ENCODE measurements at regions not wholly inside any gene's neighbourhood (a gene's known extent, or its start where the extent isn't known, plus 50 kb on each side); places are given as distances from the start of the nearest gene placed in this dataset.
"Not testable (repeated sequence)": the region's sequence is repeated elsewhere in the genome, so short reads cannot be mapped to it uniquely, and the experiment has no call there.

- no peak for DNase-seq
Observed at GRCh38 chr10:64368298-64368697, 847.1 kb downstream of the REEP3 start.

GRCh38 chr10:64369885-64370773, 848.9 kb downstream of the REEP3 start:
- no peak for DNase-seq

- DNase-seq = no peak
Observed at GRCh38 chr10:64374346-64374745, 853.1 kb downstream of the REEP3 start.

- no peak for DNase-seq
Observed at GRCh38 chr10:64376167-64376566, 855.0 kb downstream of the REEP3 start.

GRCh38 chr10:64379898-64380297, 858.7 kb downstream of the REEP3 start:
- DNase-seq = no peak

DNA sequence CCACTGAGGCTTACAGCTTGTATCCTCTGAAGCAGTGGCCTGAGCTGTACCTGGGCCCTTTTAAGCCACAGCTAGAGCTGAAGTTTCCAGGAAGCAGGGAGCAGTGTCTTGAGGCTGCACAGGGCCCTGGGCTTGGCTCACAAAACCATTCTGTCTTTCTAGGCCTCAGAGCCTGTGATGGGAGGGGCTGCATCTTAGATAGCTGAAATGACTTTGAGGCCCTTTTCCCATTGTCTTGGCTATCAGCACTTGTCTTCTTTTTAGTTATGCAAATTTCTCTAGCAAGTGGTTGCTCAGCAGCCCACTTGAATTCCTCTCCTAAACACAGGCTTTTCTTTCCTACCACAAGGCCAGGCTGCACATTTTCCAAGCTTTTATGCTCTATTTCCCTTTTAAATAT, 864.2 kb downstream of the REEP3 start:
- no peak for DNase-seq

DNA sequence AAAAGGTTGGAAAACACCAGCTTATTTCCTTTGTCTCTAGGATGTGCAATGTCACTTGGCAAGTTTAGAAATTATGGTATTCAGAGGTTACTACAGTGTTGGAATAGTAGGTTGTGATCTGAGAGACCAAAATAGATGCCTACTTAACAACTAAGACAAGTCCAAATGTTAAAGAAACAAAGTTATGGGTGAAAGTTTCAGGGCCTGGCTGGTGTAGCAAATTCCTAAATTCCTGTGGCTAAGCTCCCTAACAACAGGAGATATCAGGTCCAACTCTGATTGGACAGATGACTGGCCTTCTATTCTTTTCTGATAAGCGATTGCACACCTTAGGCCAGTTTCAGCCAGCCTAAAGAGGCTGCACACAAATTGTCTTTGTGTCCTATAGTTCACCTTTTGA, 873.5 kb downstream of the REEP3 start:
- no peak for DNase-seq

- no peak for DNase-seq
Observed at GRCh38 chr10:64396105-64396708, 875.0 kb downstream of the REEP3 start.

GRCh38 chr10:64397125-64397524, 875.9 kb downstream of the REEP3 start:
- DNase-seq = no peak

GRCh38 chr10:64408391-64409183, 887.4 kb downstream of the REEP3 start:
- no peak for DNase-seq

DNA sequence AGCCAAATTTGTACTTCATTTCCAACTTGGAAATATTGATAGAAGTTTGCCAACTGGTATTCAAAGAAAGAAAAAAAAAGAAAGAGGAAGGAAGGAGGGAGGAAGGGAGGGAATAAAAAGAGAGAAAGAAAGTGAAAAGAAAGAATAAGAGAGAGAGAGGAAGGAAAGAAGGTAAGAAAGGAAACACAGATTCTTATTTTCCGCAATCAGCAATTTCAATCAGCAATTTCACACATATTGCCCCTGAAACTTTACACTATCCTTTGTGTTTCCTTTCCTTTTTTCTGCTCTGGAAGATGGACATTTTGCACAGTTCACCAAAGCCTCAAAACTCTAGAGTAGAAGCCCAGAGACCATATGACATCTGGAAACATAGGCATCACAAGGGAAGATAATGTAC, 888.1 kb downstream of the REEP3 start:
- DNase-seq = no peak

- no peak for DNase-seq
Observed at GRCh38 chr10:64416011-64416410, 894.8 kb downstream of the REEP3 start.

GRCh38 chr10:64419461-64419860, 898.3 kb downstream of the REEP3 start:
- DNase-seq = no peak

DNA sequence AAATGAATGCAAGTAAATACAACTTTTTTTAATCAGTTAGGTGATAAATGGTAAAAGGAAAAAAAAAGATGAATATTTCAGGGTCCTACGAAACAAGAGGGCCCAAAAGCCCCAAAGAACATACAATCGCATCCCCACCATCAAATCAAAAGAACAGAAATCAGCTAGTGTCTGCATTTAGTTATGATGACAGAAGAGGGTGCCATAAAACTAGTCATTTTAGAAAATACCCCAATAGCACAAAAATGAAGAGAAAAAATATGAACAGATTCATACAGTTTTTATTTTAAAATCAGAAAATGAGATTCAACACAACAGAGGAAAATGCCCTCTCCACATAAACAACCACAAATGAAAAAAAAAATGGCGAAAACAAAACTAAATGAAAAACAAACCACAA, 905.5 kb downstream of the REEP3 start:
- DNase-seq = no peak

GRCh38 chr10:64430690-64431323, 909.6 kb downstream of the REEP3 start:
- peak; percentile 0 for DNase-seq

- DNase-seq = not testable (repeated sequence)
Observed at GRCh38 chr10:64441872-64442271, 920.7 kb downstream of the REEP3 start.

DNA sequence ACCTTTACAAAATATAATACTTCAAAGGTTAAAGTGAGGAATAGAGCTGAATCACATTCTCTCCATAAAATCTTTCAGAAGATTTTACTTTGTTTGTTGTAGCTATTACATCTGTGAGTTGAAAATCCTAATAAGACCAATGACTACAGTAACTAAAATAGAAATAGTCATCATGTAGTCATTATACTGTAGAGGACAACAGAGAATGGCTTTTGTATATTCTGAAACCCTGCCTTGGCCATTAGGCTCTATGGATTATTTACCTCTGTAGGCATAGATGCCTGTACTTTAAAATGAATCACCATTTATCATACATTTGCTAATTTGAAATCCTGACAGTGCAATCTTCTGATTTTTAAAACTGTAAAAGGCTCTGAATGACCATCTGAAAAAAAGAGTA, 923.0 kb downstream of the REEP3 start:
- no peak for DNase-seq

DNA sequence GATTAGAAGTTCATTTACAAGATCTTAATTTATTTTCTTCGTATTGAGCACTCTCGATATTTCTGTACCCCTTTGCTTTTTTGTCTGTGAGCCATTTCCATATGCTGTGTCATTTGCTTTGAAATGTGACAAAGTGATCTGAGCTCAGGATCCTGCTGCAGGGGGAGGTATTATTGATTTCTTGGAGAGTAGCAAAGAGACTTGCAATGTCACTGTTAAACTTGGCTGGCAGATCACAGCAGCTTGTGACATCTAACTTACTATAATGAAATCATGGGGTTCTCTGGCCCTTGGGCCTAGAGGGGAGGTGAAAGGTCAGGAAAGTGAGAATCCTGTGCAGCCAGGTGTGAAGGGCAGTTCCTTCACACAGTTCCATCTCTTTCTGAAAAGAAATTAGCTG, 923.4 kb downstream of the REEP3 start:
- DNase-seq = no peak

DNA sequence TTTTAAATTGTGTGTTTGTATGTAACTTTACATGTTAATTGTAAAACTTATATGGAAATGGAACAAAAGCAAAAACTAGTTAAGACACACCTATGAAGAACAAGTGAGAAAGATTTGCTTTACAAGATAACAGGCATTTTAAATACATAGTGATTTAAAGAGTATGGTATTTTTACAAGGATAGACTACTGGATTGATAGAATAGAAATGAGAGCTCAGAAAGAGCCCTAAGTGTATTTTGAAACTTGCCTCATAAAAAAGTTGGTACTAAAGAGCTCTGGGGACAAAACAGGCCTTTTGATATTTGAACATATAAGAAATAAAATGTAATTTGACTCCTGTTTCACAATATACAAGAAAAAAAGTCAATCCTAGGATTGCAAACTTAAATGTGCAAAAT, 928.4 kb downstream of the REEP3 start:
- DNase-seq = no peak

- DNase-seq = no peak
Observed at GRCh38 chr10:64450312-64450711, 929.1 kb downstream of the REEP3 start.

GRCh38 chr10:64454962-64455361, 933.8 kb downstream of the REEP3 start:
- no peak for DNase-seq

GRCh38 chr10:64458306-64458705, 937.1 kb downstream of the REEP3 start:
- no peak for DNase-seq

DNA sequence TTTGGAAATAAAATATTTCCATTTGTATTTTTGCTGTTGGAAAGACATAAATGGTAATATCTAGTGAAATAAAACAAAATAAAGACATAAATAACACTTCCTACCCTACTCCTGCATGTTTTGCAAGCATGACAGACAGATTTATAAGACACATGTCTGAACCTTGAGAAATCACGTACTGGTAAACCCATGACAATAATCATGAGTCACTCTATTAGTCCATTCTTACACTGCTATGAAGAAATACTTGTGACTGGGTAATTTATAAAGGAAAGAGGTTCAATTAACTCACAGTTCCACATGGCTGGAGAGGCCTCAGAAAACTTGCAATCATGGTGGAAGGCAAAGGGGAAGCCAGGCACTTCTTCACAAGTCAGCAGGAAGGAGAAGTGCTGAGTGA, 942.2 kb downstream of the REEP3 start:
- DNase-seq = no peak
